T-cell (primary cell): ENCODE measurements at regions not wholly inside any gene's neighbourhood (a gene's known extent, or its start where the extent isn't known, plus 50 kb on each side); places are given as distances from the start of the nearest gene placed in this dataset.
A peak's percentile ranks its signal among the peaks of the same experiment; 100 is the strongest.

Experiments used
- ATAC-seq, 4 experiments: fragments of 200-7000 bp in 3 of 4; fragments of 150-1000 bp in 1 of 4; cut with Tn5 transposase; replicated peaks in 1 of 4; 1 replicate in 3 of 4; 2 replicates in 1 of 4; pipeline ENCODE4 v1.10.0; 2021; ENCODE audit warnings: moderate library complexity in 3 of 4, mild to moderate bottlenecking in 2 of 4, moderate number of reproducible peaks in 1 of 4
- CTCF ChIA-PET, 2 donors: fragments of 300-600 bp; sonication (Branson Sonifier 250); formaldehyde crosslinking; loops; one replicate each; lab custom pipeline; 2022; ENCODE audit warnings: antibody characterized with exemption in 2 of 2; lab: Charles Lee
- POLR2A ChIA-PET, 2 donors: fragments of 300-600 bp; sonication (Branson Sonifier 250); formaldehyde crosslinking; loops; one replicate each; lab custom pipeline; 2022; ENCODE audit warnings: antibody characterized with exemption in 2 of 2; lab: Charles Lee
- DNase-seq, 35 experiments: peaks; one replicate each; pipeline versions ENCODE4 v3.0.0 to v3.0.0-alpha.2; 2013 to 2023
- H3K27ac ChIP-seq: one replicate; pipeline ENCODE4 v1.5.1; 2013; ENCODE audit warnings: low read length
- H3K27me3 ChIP-seq, 2 experiments: replicated peaks in 1 of 2; 1 replicate in 1 of 2; 2 replicates in 1 of 2; pipeline versions ENCODE4 v1.6.1 to v1.7.0; 2013; ENCODE audit warnings: low read length in 1 of 2, mixed read lengths in 1 of 2; ENCODE audit not compliant: control insufficient read depth in 2 of 2, insufficient read depth in 2 of 2; ENCODE audit errors: extremely low read depth in 1 of 2
- H3K36me3 ChIP-seq, 2 donors: 1 replicate in 1 of 2; 2 replicates in 1 of 2; pipeline versions ENCODE4 v1.6.1 to v1.7.0; 2013; ENCODE audit warnings: low read length in 1 of 2; ENCODE audit not compliant: control insufficient read depth in 2 of 2, insufficient read depth in 1 of 2; ENCODE audit errors: extremely low read depth in 1 of 2
- H3K4me1 ChIP-seq, 2 experiments: 1 replicate in 1 of 2; 2 replicates in 1 of 2; pipeline versions ENCODE4 v1.6.1 to v1.7.0; 2013; ENCODE audit warnings: low read length in 2 of 2, mixed read lengths in 1 of 2; ENCODE audit not compliant: insufficient read depth in 2 of 2, control insufficient read depth in 1 of 2; ENCODE audit errors: extremely low read depth in 1 of 2
- H3K4me3 ChIP-seq, 2 donors: 1 replicate in 1 of 2; 2 replicates in 1 of 2; pipeline versions ENCODE4 v1.5.1 to v1.7.0; 2013; ENCODE audit warnings: mild to moderate bottlenecking in 2 of 2, low read length in 1 of 2, moderate library complexity in 1 of 2; ENCODE audit not compliant: control insufficient read depth in 1 of 2; ENCODE audit errors: extremely low read depth in 1 of 2
- H3K9me3 ChIP-seq: 2 replicates; pipeline ENCODE4 v1.7.0; 2013
- H3K27ac Mint-ChIP-seq, 2 donors: one replicate each; pipeline ENCODE4 v1.8.0; 2020 to 2021; ENCODE audit warnings: mild to moderate bottlenecking in 2 of 2, mixed read lengths in 2 of 2
- H3K27me3 Mint-ChIP-seq, 2 donors: one replicate each; pipeline ENCODE4 v1.8.0; 2021 to 2022; ENCODE audit warnings: mixed read lengths in 2 of 2
- H3K36me3 Mint-ChIP-seq: one replicate; pipeline ENCODE4 v1.8.0; 2021; ENCODE audit warnings: mixed read lengths
- H3K4me1 Mint-ChIP-seq, 3 donors: one replicate each; pipeline ENCODE4 v1.8.0; 2020 to 2022; ENCODE audit warnings: mixed read lengths in 3 of 3, mild to moderate bottlenecking in 1 of 3
- H3K4me3 Mint-ChIP-seq, 3 donors: one replicate each; pipeline ENCODE4 v1.8.0; 2020 to 2022; ENCODE audit warnings: mild to moderate bottlenecking in 3 of 3, mixed read lengths in 3 of 3, moderate library complexity in 3 of 3
- H3K9me3 Mint-ChIP-seq, 3 donors: one replicate each; pipeline ENCODE4 v1.8.0; 2020 to 2022; ENCODE audit warnings: mixed read lengths in 3 of 3
- WGBS: methylation state at CpG from one replicate; pipeline ENCODE4 v1.1.5; 2013; ENCODE audit warnings: missing lambda C conversion rate; ENCODE audit not compliant: insufficient coverage; 5-methylcytosine and 5-hydroxymethylcytosine counted together

- H3K9me3 Mint-ChIP-seq, result no peaks in the 10 kb centered on the region
- H3K27me3 ChIP-seq, result no peaks in the 10 kb centered on the region
- no peaks in the 10 kb centered on the region for H3K9me3 ChIP-seq
- H3K27me3 Mint-ChIP-seq, result no peaks in the 10 kb centered on the region
- H3K4me3 ChIP-seq, result no peak overlapping the region
- H3K27ac ChIP-seq, result no peak overlapping the region
- H3K4me3 Mint-ChIP-seq, result no peak overlapping the region
- no peak for ATAC-seq
- no peak for DNase-seq
- no peaks in the 10 kb centered on the region for H3K36me3 ChIP-seq
- ChIA-PET POLR2A (no interaction called here), CTCF (no interaction called here)
- H3K4me1 Mint-ChIP-seq, result peaks cover 19 to 37% (median 25%) of the 10 kb centered on the region in 3 donors
- 86% methylated on average over 1 of the region's 3 CpGs for WGBS
- no peaks in the 10 kb centered on the region for H3K36me3 Mint-ChIP-seq
- H3K27ac Mint-ChIP-seq, result no peak overlapping the region
- H3K4me1 ChIP-seq, result peaks cover 15 to 20% of the 10 kb centered on the region in 2 experiments
Measured at GRCh38 chr10:88110822-88111221, 247.4 kb downstream of the PTEN start.

- peaks cover 19 to 20% of the 10 kb centered on the region in 2 experiments for H3K4me1 ChIP-seq
- POLR2A ChIA-PET, result interaction anchor here in 1 of 2 donors (0.6 kb wide), 1 partner anchor 24 kb away, joined by 4 read pairs; no protein-coding TSS in a partner anchor
- WGBS, result no CpG with 5 or more reads among the region's 2 CpGs
Measured at GRCh38 chr10:88111294-88111693, 247.9 kb downstream of the PTEN start.

GRCh38 chr10:88113232-88113631 lies 249.8 kb downstream of the PTEN start:
- ChIA-PET POLR2A (interaction anchor here in 1 of 2 donors (0.5 kb wide), 1 partner anchor 294 kb away, joined by 4 read pairs; no protein-coding TSS in a partner anchor), CTCF (interaction anchor here (0.6 to 3.4 kb wide), 6 partner anchors 22 to 403 kb away, joined by 3 to 15 read pairs (median 6); no protein-coding TSS in a partner anchor)
- Mint-ChIP-seq H3K4me3 (no peak overlapping the region), H3K36me3 (no peaks in the 10 kb centered on the region), H3K27ac (no peak overlapping the region), H3K27me3 (no peaks in the 10 kb centered on the region), H3K9me3 (no peaks in the 10 kb centered on the region), H3K4me1 (peaks cover 12 to 23% (median 16%) of the 10 kb centered on the region in 3 donors)
- ATAC-seq (no peak), DNase-seq (no peak)
- H3K27ac ChIP-seq, result no peak overlapping the region
- no peak overlapping the region for H3K4me3 ChIP-seq
- no peaks in the 10 kb centered on the region for H3K27me3 ChIP-seq
- H3K4me1 ChIP-seq, result peaks cover 30 to 32% of the 10 kb centered on the region in 2 experiments
- no peaks in the 10 kb centered on the region for H3K9me3 ChIP-seq
- WGBS, result no CpG with 5 or more reads among the region's 1 CpG
- no peaks in the 10 kb centered on the region for H3K36me3 ChIP-seq

More at GRCh38 chr10:88111294-88111693, 247.9 kb downstream of the PTEN start:
- no peak for DNase-seq
- H3K36me3 ChIP-seq, result no peaks in the 10 kb centered on the region
- H3K27me3 ChIP-seq, result no peaks in the 10 kb centered on the region
- no peak overlapping the region for H3K4me3 Mint-ChIP-seq
- H3K36me3 Mint-ChIP-seq, result no peaks in the 10 kb centered on the region
- CTCF ChIA-PET, result no interaction called here
- H3K4me1 Mint-ChIP-seq, result peaks cover 19 to 35% (median 25%) of the 10 kb centered on the region in 3 donors
- no peak overlapping the region for H3K27ac ChIP-seq
- H3K27ac Mint-ChIP-seq, result no peak overlapping the region
- ATAC-seq, result no peak
- H3K9me3 Mint-ChIP-seq, result no peaks in the 10 kb centered on the region
- no peak overlapping the region for H3K4me3 ChIP-seq
- no peaks in the 10 kb centered on the region for H3K27me3 Mint-ChIP-seq
- H3K9me3 ChIP-seq, result no peaks in the 10 kb centered on the region

DNA sequence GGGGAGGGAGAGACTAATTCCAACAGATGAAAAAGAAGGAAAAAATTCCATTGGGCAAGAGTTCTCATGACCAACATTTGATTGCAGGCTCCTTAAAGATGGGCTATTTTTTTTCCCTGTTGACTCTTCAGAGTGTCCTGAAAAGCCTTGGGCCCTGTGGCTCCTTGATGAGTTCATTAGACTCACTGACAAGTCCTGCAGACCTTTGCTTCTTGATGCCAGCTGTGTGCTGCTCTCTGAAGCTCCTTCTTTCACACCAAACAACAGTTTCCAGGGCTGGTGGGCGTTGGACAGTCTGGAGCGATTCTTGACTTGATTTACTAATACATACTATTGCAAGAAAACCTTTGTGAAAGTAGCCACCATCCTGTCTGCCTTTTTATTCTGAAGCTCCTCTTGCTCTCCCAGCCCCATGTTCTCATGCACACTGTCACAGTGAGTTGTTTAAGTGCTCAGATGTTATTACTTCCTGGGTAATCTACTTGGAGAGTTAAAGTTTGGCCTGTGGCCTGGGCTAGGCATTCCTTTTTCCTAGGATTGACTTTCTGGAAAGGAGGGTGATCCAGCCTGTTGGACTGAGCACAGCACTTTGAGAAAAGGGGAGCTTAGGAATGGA lies 250.3 kb downstream of the PTEN start:
- no peak for ATAC-seq
- Histone ChIP-seq H3K4me1 (peaks cover 30 to 34% of the 10 kb centered on the region in 2 experiments), H3K27ac (no peak overlapping the region), H3K36me3 (no peaks in the 10 kb centered on the region), H3K9me3 (no peaks in the 10 kb centered on the region), H3K4me3 (no peak overlapping the region), H3K27me3 (no peaks in the 10 kb centered on the region)
- no peaks in the 10 kb centered on the region for H3K9me3 Mint-ChIP-seq
- no CpG with 5 or more reads among the region's 2 CpGs for WGBS
- ChIA-PET CTCF (interaction anchor here (0.5 to 3.4 kb wide), 9 partner anchors 22 to 402 kb away, joined by 3 to 15 read pairs (median 3); no protein-coding TSS in a partner anchor), POLR2A (interaction anchor here in 1 of 2 donors (0.5 kb wide), 1 partner anchor 294 kb away, joined by 4 read pairs; no protein-coding TSS in a partner anchor)
- no peak overlapping the region for H3K4me3 Mint-ChIP-seq
- H3K27me3 Mint-ChIP-seq, result no peaks in the 10 kb centered on the region
- DNase-seq, result no peak
- H3K27ac Mint-ChIP-seq, result no peak overlapping the region
- peaks cover 10 to 20% (median 13%) of the 10 kb centered on the region in 3 donors for H3K4me1 Mint-ChIP-seq
- H3K36me3 Mint-ChIP-seq, result no peaks in the 10 kb centered on the region

GRCh38 chr10:88114368-88114767 lies 250.9 kb downstream of the PTEN start:
- CTCF ChIA-PET, result interaction anchor here (0.6 to 3.4 kb wide), 10 partner anchors 23 to 447 kb away, joined by 3 to 15 read pairs (median 3); no protein-coding TSS in a partner anchor

GRCh38 chr10:88115407-88115806 lies 252.0 kb downstream of the PTEN start:
- no peak for ATAC-seq
- no peaks in the 10 kb centered on the region for H3K9me3 ChIP-seq
- Mint-ChIP-seq H3K4me3 (no peak overlapping the region), H3K27me3 (no peaks in the 10 kb centered on the region), H3K9me3 (no peaks in the 10 kb centered on the region), H3K4me1 (peaks cover 12 to 28% (median 22%) of the 10 kb centered on the region in 3 donors), H3K36me3 (no peaks in the 10 kb centered on the region), H3K27ac (peak overlapping the region in 1 of 2 donors; percentile 4)
- H3K27me3 ChIP-seq, result no peaks in the 10 kb centered on the region
- 92% methylated on average over 3 of the region's 3 CpGs for WGBS
- CTCF ChIA-PET, result interaction anchor here (0.7 to 3.4 kb wide), 3 partner anchors 24 to 260 kb away, joined by 3 to 15 read pairs (median 4); no protein-coding TSS in a partner anchor
- no peaks in the 10 kb centered on the region for H3K36me3 ChIP-seq
- POLR2A ChIA-PET, result no interaction called here
- peaks cover 30 to 39% of the 10 kb centered on the region in 2 experiments for H3K4me1 ChIP-seq
- no peak overlapping the region for H3K27ac ChIP-seq
- H3K4me3 ChIP-seq, result no peak overlapping the region
- no peak for DNase-seq

More at GRCh38 chr10:88114368-88114767, 250.9 kb downstream of the PTEN start:
- H3K9me3 Mint-ChIP-seq, result no peaks in the 10 kb centered on the region
- peaks cover 30 to 35% of the 10 kb centered on the region in 2 experiments for H3K4me1 ChIP-seq
- peaks cover 10 to 22% (median 13%) of the 10 kb centered on the region in 3 donors for H3K4me1 Mint-ChIP-seq
- H3K36me3 Mint-ChIP-seq, result no peaks in the 10 kb centered on the region
- DNase-seq (peak in 12 of 35 experiments; percentile 9 to 57 (median 16)), ATAC-seq (peak in 2 of 4 experiments; percentile 42 to 73)
- H3K4me3 ChIP-seq, result no peak overlapping the region
- POLR2A ChIA-PET, result interaction anchor here (0.6 to 0.7 kb wide), 2 partner anchors 161 to 252 kb away, joined by 3 to 6 read pairs; no protein-coding TSS in a partner anchor
- no peaks in the 10 kb centered on the region for H3K27me3 ChIP-seq
- H3K9me3 ChIP-seq, result no peaks in the 10 kb centered on the region
- no peak overlapping the region for H3K4me3 Mint-ChIP-seq
- no peaks in the 10 kb centered on the region for H3K27me3 Mint-ChIP-seq
- no peaks in the 10 kb centered on the region for H3K36me3 ChIP-seq
- WGBS, result 74% methylated on average over 7 of the region's 7 CpGs
- peak overlapping the region in 1 of 2 donors; percentile 22 for H3K27ac Mint-ChIP-seq
- H3K27ac ChIP-seq, result no peak overlapping the region
